Dedifferentiated amniotic fluid mesenchymal stem cell (primary cell): ENCODE measurements at regions not wholly inside any gene's neighbourhood (a gene's known extent, or its start where the extent isn't known, plus 50 kb on each side); places are given as distances from the start of the nearest gene placed in this dataset.
"Not testable (repeated sequence)": the region's sequence is repeated elsewhere in the genome, so short reads cannot be mapped to it uniquely, and the experiment has no call there.

Experiments
- DNase-seq: peaks from one replicate; pipeline ENCODE4 v3.0.0-alpha.2; 2016; ENCODE audit errors: extremely low spot score

DNA sequence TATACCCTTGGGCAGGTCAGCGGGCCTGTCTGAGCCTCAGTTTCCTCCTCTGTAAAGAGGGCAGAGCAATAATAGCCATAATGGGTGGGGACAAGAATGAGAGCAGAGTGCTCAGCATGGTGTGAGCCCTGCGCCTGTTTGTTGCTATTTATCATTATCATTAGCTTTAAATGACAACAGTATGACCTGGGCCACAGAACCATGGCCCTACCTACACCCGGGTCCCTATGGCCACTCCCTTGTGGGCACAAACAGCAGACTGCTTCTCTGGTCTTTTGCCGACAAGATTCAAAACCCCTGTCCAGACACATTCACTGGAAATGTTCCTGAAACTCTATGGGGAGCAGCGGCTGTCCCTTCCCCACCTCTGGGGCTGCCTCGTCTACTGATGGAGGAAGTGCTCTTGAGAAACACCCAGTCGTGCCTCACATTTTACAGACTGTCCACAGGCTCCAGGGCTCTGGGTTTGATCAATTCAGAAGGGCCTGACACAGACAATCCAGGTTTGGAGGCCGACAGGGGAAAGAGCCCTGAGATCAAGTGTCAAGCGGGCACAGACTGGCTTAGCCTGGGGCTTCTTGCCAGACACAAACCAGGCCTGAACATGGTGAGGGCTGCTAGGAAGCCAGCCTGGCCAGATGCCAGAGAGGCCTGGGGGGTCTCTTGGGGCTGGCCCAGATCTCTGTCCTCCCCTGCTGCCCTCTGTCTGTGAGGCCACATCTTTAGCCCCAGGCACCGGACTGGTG, 112.5 kb upstream of the CD82 start:
- DNase-seq: no peak

DNA sequence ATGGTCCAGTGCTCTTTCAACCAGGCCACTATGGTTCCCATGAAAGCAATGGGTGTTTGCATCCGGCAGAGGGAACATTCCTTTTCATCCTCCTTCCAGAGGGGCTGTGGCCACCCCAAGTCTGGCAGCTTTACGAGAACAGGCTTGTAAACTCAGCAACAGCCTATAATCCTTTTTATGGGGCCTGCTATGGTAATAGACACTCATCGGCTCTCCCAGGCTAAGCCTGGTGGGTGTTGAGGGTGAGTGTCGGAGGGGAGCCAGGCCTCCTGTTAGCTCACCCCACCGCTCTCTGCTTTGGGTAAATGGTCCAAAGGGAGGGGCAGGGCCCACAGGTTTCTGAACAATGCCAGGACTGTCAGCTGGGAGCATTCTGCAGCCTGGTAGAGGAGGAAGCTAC, 111.6 kb upstream of the CD82 start:
- no peak for DNase-seq

DNA sequence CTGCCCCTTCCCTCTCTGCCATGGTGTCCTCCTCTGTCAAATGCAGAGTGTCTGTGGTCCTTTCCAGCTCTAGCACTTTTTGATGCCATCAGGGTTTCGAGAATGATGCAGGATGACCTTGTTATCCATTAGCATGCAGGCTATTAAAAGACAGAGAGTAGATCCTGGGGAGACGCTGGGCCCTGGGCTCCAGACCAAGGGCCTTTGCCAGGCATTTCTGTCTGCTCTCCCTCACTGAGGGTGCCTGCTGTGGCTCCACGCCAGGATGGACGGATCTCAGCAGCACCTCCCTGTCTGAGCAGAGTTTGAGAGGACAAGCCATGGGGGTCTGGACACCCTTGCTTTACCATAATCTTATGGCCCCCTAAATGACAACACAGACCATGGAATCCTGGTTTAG, 110.8 kb upstream of the CD82 start:
- DNase-seq: no peak

DNA sequence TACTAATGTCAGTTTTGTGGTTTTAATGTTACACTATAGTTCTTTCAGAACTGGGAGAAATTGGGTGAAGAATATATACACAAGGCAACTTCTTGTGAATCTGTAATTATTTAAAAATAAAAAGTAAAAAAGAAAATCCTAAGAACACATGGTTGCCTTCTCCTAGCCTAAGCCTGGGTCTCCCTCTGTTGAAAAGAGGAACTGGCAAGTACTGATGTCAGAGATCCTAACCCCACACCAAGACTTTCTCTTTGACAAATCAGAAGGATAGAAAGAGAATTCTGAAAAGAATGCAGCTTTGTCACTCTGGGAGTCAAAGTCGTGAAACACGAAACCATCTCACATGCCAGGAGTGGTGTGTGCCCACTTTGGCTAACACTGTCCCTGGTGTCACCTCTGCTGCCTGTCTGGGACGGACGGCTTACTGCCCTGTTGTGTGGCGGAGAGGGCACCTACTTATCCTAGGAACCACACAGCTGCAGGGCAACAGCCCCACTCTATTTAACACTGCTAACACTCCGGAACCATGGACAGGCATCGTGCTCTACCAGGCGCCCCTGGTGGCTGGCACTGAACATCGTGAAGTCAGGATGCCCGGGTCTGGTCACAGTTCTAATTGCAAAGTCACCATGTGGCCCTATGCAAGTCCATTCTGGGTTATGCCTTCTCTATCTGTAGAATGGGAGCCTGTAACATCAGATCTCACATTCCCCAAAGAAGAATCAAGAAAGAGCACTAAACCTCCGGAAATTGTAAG, 108.7 kb upstream of the CD82 start:
- no peak for DNase-seq

DNA sequence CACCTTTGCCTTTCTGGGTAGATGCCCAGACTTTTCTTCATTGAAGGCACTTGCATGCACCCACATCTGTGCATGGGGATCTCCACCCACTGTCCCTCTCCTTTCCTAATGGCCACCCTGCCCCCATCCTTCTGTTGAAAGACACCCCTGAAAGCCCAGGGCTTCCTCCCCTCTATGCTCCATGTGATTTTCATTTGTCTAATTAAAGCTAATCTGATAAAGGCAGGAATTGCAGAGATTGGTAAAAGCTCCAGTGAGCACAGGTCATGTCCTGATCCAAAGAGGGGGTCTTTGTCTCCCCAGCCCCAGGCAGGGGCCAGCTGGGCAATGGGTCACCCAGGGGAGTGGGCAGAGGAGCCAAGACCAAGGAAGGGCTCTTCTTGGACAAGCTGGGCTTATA, 107.6 kb upstream of the CD82 start:
- DNase-seq: no peak

DNA sequence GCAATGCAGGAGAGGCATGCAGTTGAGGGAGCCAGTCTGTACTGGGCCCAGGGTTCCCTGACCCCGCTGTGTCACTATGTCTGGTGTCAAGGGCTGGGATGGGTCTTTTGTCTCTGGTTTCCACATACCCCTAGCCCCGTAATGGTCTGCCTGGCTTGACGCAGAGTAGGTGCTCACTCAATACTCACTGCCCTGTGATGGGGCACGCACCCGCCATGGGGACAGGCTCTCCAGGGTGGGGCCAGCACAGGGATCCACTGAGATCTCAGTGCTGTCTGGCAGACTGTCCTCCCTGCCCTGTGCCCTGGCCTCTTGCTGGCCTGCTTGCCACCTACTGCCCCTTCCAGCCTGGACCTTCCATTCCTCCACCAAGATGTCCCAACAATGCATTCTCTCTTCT, 101.7 kb upstream of the CD82 start:
- no peak for DNase-seq

DNA sequence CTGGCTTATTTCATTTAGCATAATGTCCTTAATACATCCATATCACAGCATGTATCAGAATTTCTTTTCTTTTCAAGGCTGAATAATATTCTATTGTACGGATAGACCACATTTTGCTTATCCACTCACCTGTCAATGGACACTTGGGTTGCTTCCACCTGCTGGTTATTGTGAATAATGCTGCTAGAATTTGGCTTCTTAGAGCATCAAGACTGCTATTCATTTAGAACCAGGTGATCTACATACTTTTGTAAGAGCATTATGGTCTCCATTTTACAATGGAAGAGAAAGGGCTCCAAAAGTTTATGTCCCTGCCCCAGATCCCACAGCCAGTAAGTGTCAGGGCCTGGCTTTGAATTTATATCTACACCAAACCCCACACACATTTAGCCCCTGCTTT, 100.7 kb upstream of the CD82 start:
- no peak for DNase-seq

DNA sequence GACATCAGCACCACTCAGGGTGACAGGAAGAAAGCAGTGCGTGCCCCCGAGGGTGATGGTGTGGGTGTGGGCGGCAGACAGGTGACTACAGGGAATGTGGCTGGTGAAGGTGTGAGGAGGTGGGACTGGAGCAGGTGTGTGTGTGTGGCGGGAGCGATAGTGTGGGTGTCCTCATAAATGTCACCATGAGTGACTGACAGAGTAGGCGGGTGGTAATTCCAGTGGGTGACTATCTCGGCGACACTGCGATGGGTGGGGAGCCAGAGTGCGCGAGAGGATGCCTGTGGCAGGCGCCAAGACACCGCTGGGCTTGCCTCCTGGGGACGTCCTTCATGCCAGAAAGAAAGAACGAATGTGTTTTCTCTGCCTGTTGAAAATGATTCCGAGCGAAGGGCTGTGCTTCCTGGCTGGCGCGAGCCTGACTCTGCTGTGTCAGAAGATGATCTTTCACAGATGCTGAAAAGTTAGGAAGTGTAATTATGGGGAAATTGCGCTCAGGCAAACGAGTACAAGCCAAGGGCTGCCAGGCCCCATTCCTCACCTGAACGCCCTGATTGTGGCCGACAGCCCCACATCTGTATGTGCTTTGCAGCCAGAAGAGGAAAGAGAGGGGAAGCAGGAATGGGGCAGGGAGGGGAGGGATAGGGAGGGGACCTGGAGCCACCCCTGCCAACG, 98.8 kb upstream of the CD82 start:
- DNase-seq: no peak

DNA sequence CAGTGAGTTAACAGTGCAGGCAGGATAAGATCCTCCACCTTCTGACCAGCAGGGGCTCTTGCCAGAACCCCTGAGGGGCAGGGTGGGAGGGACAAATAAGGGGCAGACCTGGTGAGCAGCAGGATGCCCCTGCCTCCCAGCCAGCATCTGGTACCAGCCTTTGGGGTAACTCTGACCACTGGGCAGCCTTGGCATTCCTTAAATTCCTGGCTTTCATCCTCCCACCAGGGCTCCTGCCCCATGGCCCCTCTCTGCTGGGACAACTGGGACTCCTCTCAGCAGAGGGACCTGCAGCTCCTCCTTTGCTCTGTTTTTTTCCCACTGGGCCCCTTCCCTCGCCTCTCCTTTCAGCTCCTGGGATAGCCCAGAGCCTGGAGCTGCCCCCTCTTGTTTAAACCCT, 98.0 kb upstream of the CD82 start:
- DNase-seq: no peak

DNA sequence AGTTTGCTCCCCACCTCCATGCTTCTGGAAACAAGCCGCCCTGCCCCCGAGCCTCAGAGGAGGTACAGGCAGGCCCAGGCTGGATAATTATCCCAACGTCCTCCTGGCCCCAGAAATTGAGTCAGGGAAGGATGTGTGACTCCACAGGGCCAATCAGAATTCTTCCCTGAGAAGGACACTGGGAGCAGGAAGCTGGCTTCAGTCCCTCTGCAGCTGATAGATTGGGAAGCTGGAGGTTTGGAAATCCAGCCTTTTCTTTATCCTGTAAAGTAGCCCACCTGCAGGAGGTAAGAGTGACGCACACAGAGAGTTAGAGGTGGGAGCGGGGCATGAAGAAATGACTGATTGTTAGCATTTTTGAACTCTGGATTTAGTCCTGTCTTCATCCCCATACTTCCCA, 97.5 kb upstream of the CD82 start:
- DNase-seq: no peak

DNA sequence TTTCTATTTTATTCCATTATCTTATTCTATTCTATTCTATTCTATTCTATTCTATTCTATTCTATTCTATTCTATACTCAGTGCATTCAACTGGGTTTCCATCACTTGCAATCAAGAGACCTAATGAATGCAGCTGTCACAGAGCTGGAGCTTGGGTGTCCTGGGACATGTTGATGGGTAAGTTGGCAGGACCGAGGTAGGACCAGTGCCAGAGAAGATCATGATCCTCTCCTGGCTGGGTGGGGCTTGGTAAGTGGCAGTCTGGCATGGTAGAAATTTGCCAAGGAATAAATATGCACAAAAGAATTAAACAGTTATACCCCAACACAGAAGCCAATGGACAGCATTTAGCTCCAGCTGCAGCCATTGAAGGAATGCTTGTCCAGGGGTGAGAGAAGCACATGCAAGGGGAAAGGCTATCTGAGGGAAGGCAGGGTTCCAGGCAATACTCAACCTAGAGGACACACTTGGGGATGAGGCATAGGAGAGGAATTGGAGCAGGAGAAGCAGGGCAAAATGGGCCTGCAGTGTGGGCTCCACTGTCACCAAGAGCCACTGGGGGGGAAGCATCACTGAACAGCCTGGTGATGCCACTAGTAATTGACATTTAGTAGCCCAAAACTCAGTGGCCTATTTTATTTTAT, 97.0 kb upstream of the CD82 start:
- DNase-seq: no peak

DNA sequence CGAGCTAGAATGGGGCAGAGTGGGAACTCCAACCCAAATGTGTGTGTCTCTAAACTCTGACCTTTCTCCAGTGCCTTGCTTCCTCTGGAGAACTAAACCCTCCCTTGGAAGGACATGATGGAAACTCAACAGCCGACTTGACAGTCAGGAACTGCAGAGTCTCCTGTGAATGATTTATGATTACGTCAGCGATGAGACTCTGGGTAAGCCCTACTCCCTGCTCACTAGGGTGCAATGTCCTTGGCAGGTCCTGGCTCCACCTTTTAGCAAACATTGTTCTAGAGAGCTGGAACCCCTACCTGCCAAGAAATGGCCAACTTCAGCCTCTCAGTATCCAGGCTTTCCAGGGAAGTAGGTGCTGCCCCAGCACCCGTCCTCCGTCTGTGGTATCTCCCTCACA, 96.1 kb upstream of the CD82 start:
- DNase-seq: no peak

DNA sequence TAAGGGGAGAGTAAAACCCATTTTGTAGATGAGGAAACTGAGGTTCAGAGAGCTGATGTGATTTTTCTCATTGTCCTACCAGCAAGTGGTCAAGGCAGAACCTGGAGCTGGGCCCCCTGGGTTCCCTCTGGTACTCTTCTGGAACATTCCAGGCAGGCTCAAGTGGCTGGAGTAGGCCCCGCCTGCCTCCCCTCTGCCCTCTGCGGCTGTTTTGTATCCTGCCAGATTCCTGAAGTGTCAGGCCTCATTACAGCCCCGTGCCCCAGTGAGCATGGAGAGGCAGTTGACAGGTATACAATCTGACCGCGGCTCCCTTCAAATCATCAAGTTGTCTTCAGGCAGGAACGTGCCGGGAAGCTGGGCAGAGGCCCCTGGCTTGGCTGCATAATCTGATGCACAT, 94.6 kb upstream of the CD82 start:
- DNase-seq: no peak

DNA sequence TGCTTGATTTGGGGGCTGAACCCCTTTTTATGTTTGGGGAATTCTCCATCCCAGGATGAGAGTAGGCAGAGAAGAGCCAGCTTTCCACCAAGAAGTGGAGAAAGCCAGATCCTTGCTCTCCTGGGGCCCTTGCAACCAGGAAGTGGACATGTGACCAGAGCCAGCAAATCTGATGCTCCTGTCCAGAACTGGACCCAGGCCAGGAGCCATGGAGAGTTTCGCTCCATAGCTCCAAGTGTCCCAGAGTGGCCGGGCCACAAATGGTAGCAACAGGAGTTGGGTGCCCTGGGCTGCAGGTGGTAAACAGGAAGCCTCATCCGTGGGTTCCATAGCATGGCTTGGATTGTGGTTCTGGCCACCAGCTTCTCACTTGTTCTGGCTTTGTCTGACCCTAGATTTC, 93.9 kb upstream of the CD82 start:
- DNase-seq: no peak

DNA sequence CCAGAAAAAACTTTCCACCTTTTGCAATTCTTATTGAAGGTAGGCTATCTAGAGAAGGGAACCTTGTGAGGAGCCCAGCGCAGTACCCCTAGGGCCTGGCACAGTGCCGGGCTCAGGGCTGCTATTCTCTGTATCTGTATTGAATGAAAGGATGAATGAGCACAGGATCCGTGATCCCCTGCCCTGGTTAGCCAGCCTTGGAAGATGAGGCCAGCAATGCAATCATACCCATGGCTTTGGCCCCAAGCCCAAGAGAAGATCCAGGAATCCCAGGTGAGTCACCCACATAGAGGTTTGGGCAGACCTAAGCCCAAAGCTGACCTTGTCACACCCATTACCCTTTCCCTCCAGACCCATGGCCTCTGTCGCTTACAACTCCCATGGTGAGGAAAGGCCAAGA, 92.5 kb upstream of the CD82 start:
- no peak for DNase-seq

DNA sequence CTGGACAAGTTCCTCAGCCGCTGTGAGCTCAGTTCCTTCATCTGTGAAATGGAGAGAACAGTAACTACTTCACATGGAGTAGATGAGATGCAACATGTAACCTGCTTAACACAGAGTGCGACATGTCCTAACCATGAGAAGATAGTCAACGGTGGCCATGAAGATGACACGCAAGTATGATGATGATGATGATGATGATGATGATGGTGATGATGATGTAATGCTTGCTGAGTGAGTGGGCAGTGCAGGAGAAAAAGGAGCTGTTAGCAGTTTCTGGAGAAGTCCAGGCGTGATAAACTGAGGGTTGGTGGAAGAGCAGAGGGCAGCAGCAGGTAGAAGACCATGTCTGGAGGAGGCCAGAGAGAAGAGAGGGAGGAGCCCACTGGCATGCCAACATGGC, 90.8 kb upstream of the CD82 start:
- no peak for DNase-seq

DNA sequence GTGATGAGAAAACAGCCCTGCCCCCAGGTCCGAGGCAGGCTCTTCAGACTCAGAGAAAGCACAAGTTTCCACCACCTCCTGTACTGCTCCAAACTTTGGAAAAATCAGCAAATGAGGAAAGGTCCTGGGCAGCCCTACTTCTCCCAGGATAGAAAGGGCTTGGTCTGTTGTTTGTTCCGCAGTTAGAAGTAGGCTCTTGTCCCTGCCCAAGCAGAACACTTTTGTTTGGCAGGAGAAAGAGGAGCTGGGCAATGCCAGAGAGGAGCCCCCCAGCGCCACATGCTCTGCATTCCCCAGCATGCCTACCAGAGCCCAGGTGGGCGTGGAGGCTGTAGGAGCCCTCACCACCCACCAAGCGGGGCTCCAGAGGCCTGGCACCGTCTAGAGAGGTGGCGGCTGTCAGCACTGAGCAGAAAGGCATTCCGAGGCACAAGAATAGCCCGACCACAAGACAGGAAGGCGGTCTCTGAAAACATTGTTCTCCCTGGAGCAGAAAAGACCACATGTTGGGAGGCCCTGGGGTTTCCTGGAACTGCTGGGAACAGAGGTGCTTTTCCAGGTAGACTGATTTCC, 90.3 kb upstream of the CD82 start:
- DNase-seq: no peak

DNA sequence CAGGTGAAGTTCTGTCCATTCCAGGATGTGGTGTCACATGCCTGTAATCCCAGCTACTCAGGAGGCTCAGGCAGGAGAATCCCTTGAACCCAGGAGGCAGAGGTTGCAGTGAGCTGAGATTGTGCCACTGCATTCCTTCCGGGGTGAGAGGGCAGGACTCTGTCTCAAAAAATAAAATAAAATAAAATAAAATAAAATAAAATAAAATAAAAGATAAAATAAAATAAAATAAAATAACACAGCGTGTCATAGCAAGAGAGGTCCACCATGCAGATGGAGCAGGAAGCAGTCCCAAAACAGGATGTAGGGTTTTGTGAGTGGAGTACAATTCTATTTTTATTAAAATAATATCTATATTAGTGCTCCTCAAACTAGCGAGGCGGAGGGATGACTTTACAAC, 83.1 kb upstream of the CD82 start:
- DNase-seq: not testable (repeated sequence)

DNA sequence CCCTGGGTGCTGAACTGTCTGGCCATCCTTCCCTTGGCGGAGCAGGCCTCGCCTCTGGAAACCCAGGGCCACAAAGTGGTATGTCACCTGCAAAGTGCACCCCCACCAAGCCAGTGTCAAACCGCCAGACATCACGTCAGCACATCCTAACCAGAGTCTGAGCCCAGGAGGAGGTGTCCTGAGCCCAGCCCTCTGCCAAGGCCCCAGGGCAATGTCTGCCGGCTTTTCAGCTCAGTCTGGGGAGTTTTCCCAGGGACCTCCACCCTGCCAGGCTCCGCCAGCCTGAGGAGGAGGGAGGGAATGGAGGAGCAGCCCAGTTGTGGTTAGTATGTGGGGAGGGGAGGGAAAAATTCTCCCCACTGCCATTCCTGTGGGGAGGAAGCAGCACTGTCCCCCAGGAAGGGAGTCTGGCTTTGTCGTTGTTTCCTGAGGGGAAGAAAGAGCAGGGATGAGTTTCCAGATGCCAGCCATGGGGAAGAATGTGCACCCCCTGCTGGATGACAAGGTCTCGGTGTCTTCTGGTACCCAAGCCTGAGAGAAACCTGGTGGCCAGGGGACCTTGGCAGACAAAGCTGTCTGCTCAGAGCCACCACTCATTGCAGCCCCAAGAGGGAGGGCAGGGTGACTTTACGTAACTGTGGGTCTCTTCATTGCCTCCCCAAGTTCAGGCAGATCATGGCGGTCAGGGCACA, 81.4 kb upstream of the CD82 start:
- no peak for DNase-seq

DNA sequence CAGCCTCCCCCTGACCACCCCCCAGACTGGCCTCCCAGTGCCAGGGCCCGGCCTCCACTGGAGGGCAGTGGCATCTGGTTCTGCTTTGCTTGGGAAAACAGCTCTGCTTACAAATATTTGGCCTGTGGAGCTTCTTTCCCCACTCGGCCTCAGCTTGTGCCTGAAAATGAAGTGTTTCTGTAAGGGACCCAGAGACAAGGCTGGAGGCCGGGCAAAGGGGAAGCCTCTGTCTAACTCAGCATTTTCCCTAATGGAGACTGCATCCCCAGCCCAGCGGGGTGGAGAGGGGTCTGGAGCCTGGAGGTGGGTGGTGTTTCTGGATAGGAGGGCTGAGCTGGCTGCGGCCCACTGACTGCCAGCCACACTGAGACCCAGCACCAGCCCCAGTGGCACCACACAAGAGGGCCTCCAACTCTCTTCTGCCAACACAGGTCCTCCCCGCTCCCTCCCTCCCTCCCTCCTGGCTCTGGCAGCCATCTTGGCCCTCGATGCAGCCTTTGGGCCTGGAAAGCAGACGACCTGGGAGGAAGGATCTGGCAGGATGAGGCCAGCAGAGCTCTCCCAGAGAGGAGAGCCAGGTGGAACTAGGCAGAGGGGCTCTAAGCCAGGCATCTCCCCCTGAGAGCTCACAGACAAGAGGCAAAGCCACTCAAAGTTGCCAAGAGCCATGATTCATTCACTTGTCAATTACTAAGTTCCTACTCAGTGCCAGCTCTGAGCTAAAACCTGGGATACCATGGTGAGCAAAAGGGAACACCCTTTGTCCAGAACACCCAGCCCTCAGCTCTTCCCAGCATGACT, 77.1 kb upstream of the CD82 start:
- no peak for DNase-seq

DNA sequence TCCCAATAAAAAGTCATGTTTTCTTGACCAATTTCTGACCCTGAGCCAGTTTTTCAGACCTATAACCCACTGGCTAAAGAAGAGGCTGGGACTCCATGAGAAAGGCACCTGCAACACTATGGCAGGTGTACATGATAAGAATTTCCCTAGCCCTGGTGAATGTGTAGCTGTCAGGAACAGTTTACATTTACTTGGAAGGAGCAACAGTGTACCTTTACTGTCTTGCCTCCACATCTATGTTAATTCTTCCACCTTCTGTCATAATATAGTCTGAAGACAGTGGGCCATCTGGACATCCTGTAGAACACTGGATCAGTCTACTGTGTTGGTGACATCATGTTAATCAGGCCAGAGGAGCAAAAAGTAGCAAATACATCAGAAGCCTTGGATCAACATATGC, 72.1 kb upstream of the CD82 start:
- no peak for DNase-seq
